ENCODE measurements at regions not wholly inside any gene's neighbourhood (a gene's known extent, or its start where the extent isn't known, plus 50 kb on each side); places are given as distances from the start of the nearest gene placed in this dataset.

- no peak for DNase-seq (ENCODE audit: low read depth, low spot score)
- no peaks in the 10 kb centered on the region for H3K4me1 ChIP-seq (ENCODE audit: control insufficient read depth, insufficient read depth, low read length)
- no peaks in the 10 kb centered on the region for H3K9me3 ChIP-seq (ENCODE audit: control insufficient read depth, insufficient read depth, low read length)
- H3K27ac ChIP-seq (ENCODE audit: low read length): no peak overlapping the region
- H3K27me3 ChIP-seq (ENCODE audit: control insufficient read depth, insufficient read depth, low read length): no peaks in the 10 kb centered on the region
- H3K4me3 ChIP-seq (ENCODE audit: low read length): no peak overlapping the region
- no CpG with 5 or more reads among the region's 6 CpGs for WGBS (ENCODE audit: insufficient coverage, insufficient read length)
- H3K36me3 ChIP-seq (ENCODE audit: control insufficient read depth, insufficient read depth, low read length): no peaks in the 10 kb centered on the region
Observed at GRCh38 chr6:126091466-126091865, 105.1 kb downstream of the TRMT11 start.

GRCh38 chr6:126093108-126093507, 106.8 kb downstream of the TRMT11 start:
- no peaks in the 10 kb centered on the region for H3K27me3 ChIP-seq (ENCODE audit: control insufficient read depth, insufficient read depth, low read length)
- H3K4me1 ChIP-seq (ENCODE audit: control insufficient read depth, insufficient read depth, low read length): 0 out of 2 replicates have a peak, but pooled peaks cover 1% of the 10 kb centered on the region
- no peak for DNase-seq (ENCODE audit: low read depth, low spot score)
- no peaks in the 10 kb centered on the region for H3K9me3 ChIP-seq (ENCODE audit: control insufficient read depth, insufficient read depth, low read length)
- no peak overlapping the region for H3K27ac ChIP-seq (ENCODE audit: low read length)
- H3K36me3 ChIP-seq (ENCODE audit: control insufficient read depth, insufficient read depth, low read length): no peaks in the 10 kb centered on the region
- WGBS (ENCODE audit: insufficient coverage, insufficient read length): no CpG with 5 or more reads among the region's 2 CpGs
- H3K4me3 ChIP-seq (ENCODE audit: low read length): no peak overlapping the region

- Histone ChIP-seq H3K27me3 (ENCODE audit: control insufficient read depth, insufficient read depth, low read length) (no peaks in the 10 kb centered on the region), H3K27ac (ENCODE audit: low read length) (no peak overlapping the region), H3K36me3 (ENCODE audit: control insufficient read depth, insufficient read depth, low read length) (no peaks in the 10 kb centered on the region), H3K4me1 (ENCODE audit: control insufficient read depth, insufficient read depth, low read length) (0 out of 2 replicates have a peak, but pooled peaks cover 1% of the 10 kb centered on the region), H3K9me3 (ENCODE audit: control insufficient read depth, insufficient read depth, low read length) (no peaks in the 10 kb centered on the region), H3K4me3 (ENCODE audit: low read length) (no peak overlapping the region)
- DNase-seq (ENCODE audit: low read depth, low spot score): no peak
- WGBS (ENCODE audit: insufficient coverage, insufficient read length): no CpG with 5 or more reads among the region's 4 CpGs
Observed at GRCh38 chr6:126094411-126094810, 108.1 kb downstream of the TRMT11 start.

GRCh38 chr6:126100386-126100785, 114.0 kb downstream of the TRMT11 start:
- no peak for DNase-seq (ENCODE audit: low read depth, low spot score)
- Histone ChIP-seq H3K4me1 (ENCODE audit: control insufficient read depth, insufficient read depth, low read length) (0 out of 2 replicates have a peak, but pooled peaks cover 1% of the 10 kb centered on the region), H3K27me3 (ENCODE audit: control insufficient read depth, insufficient read depth, low read length) (no peaks in the 10 kb centered on the region), H3K4me3 (ENCODE audit: low read length) (no peak overlapping the region), H3K9me3 (ENCODE audit: control insufficient read depth, insufficient read depth, low read length) (no peaks in the 10 kb centered on the region), H3K27ac (ENCODE audit: low read length) (no peak overlapping the region), H3K36me3 (ENCODE audit: control insufficient read depth, insufficient read depth, low read length) (no peaks in the 10 kb centered on the region)
- 100% methylated on average over 1 of the region's 4 CpGs for WGBS (ENCODE audit: insufficient coverage, insufficient read length)

GRCh38 chr6:126102358-126102757, 116.0 kb downstream of the TRMT11 start:
- DNase-seq (ENCODE audit: low read depth, low spot score): no peak
- Histone ChIP-seq H3K4me3 (ENCODE audit: low read length) (no peak overlapping the region), H3K36me3 (ENCODE audit: control insufficient read depth, insufficient read depth, low read length) (no peaks in the 10 kb centered on the region), H3K4me1 (ENCODE audit: control insufficient read depth, insufficient read depth, low read length) (peaks cover 1% of the 10 kb centered on the region; the same call in 1 of the 2 replicates), H3K27me3 (ENCODE audit: control insufficient read depth, insufficient read depth, low read length) (no peaks in the 10 kb centered on the region), H3K9me3 (ENCODE audit: control insufficient read depth, insufficient read depth, low read length) (no peaks in the 10 kb centered on the region), H3K27ac (ENCODE audit: low read length) (no peak overlapping the region)
- no CpG with 5 or more reads among the region's 5 CpGs for WGBS (ENCODE audit: insufficient coverage, insufficient read length)

- DNase-seq (ENCODE audit: low read depth, low spot score): no peak
- WGBS (ENCODE audit: insufficient coverage, insufficient read length): no CpG with 5 or more reads among the region's 3 CpGs
- H3K27ac ChIP-seq (ENCODE audit: low read length): no peak overlapping the region
- no peaks in the 10 kb centered on the region; the same call in 1 of the 2 replicates for H3K4me1 ChIP-seq (ENCODE audit: control insufficient read depth, insufficient read depth, low read length)
- no peak overlapping the region for H3K4me3 ChIP-seq (ENCODE audit: low read length)
- H3K36me3 ChIP-seq (ENCODE audit: control insufficient read depth, insufficient read depth, low read length): no peaks in the 10 kb centered on the region
- no peaks in the 10 kb centered on the region for H3K27me3 ChIP-seq (ENCODE audit: control insufficient read depth, insufficient read depth, low read length)
- H3K9me3 ChIP-seq (ENCODE audit: control insufficient read depth, insufficient read depth, low read length): no peaks in the 10 kb centered on the region
Observed at GRCh38 chr6:126103993-126104392, 117.7 kb downstream of the TRMT11 start.

GRCh38 chr6:126107475-126108166, 121.3 kb downstream of the TRMT11 start:
- Histone ChIP-seq H3K4me1 (ENCODE audit: control insufficient read depth, insufficient read depth, low read length) (no peaks in the 10 kb centered on the region; the same call in 1 of the 2 replicates), H3K4me3 (ENCODE audit: low read length) (no peak overlapping the region), H3K27me3 (ENCODE audit: control insufficient read depth, insufficient read depth, low read length) (no peaks in the 10 kb centered on the region), H3K36me3 (ENCODE audit: control insufficient read depth, insufficient read depth, low read length) (no peaks in the 10 kb centered on the region), H3K9me3 (ENCODE audit: control insufficient read depth, insufficient read depth, low read length) (no peaks in the 10 kb centered on the region), H3K27ac (ENCODE audit: low read length) (no peak overlapping the region)
- WGBS (ENCODE audit: insufficient coverage, insufficient read length): no CpG with 5 or more reads among the region's 10 CpGs
- DNase-seq (ENCODE audit: low read depth, low spot score): no peak

- DNase-seq (ENCODE audit: low read depth, low spot score): no peak
- no peaks in the 10 kb centered on the region for H3K9me3 ChIP-seq (ENCODE audit: control insufficient read depth, insufficient read depth, low read length)
- H3K4me1 ChIP-seq (ENCODE audit: control insufficient read depth, insufficient read depth, low read length): no peaks in the 10 kb centered on the region; the same call in 1 of the 2 replicates
- WGBS (ENCODE audit: insufficient coverage, insufficient read length): no CpG with 5 or more reads among the region's 4 CpGs
- H3K4me3 ChIP-seq (ENCODE audit: low read length): no peak overlapping the region
- no peaks in the 10 kb centered on the region for H3K27me3 ChIP-seq (ENCODE audit: control insufficient read depth, insufficient read depth, low read length)
- H3K36me3 ChIP-seq (ENCODE audit: control insufficient read depth, insufficient read depth, low read length): no peaks in the 10 kb centered on the region
- no peak overlapping the region for H3K27ac ChIP-seq (ENCODE audit: low read length)
Observed at GRCh38 chr6:126110512-126111270, 124.4 kb downstream of the TRMT11 start.

- Histone ChIP-seq H3K4me1 (ENCODE audit: control insufficient read depth, insufficient read depth, low read length) (no peaks in the 10 kb centered on the region; the same call in 1 of the 2 replicates), H3K27ac (ENCODE audit: low read length) (no peak overlapping the region), H3K36me3 (ENCODE audit: control insufficient read depth, insufficient read depth, low read length) (no peaks in the 10 kb centered on the region), H3K27me3 (ENCODE audit: control insufficient read depth, insufficient read depth, low read length) (no peaks in the 10 kb centered on the region), H3K9me3 (ENCODE audit: control insufficient read depth, insufficient read depth, low read length) (no peaks in the 10 kb centered on the region), H3K4me3 (ENCODE audit: low read length) (no peak overlapping the region)
- no peak for DNase-seq (ENCODE audit: low read depth, low spot score)
- no CpG with 5 or more reads among the region's 2 CpGs for WGBS (ENCODE audit: insufficient coverage, insufficient read length)
Observed at GRCh38 chr6:126111327-126111726, 125.0 kb downstream of the TRMT11 start.

GRCh38 chr6:126112171-126112632, 125.9 kb downstream of the TRMT11 start:
- H3K9me3 ChIP-seq (ENCODE audit: control insufficient read depth, insufficient read depth, low read length): no peaks in the 10 kb centered on the region
- H3K27me3 ChIP-seq (ENCODE audit: control insufficient read depth, insufficient read depth, low read length): no peaks in the 10 kb centered on the region
- no CpG with 5 or more reads among the region's 2 CpGs for WGBS (ENCODE audit: insufficient coverage, insufficient read length)
- H3K27ac ChIP-seq (ENCODE audit: low read length): no peak overlapping the region
- H3K4me1 ChIP-seq (ENCODE audit: control insufficient read depth, insufficient read depth, low read length): no peaks in the 10 kb centered on the region; the same call in 1 of the 2 replicates
- H3K4me3 ChIP-seq (ENCODE audit: low read length): no peak overlapping the region
- DNase-seq (ENCODE audit: low read depth, low spot score): no peak
- H3K36me3 ChIP-seq (ENCODE audit: control insufficient read depth, insufficient read depth, low read length): no peaks in the 10 kb centered on the region
